GM21447 (cell line): ENCODE measurements at regions not wholly inside any gene's neighbourhood (a gene's known extent, or its start where the extent isn't known, plus 50 kb on each side); places are given as distances from the start of the nearest gene placed in this dataset.
"Not testable (repeated sequence)": the region's sequence is repeated elsewhere in the genome, so short reads cannot be mapped to it uniquely, and the experiment has no call there.

Experiments
- ATAC-seq: cut with Tn5 transposase; IDR thresholded peaks from one replicate; pipeline ENCODE4 v1.9.1; 2021; ENCODE audit not compliant: unreplicated experiment

DNA sequence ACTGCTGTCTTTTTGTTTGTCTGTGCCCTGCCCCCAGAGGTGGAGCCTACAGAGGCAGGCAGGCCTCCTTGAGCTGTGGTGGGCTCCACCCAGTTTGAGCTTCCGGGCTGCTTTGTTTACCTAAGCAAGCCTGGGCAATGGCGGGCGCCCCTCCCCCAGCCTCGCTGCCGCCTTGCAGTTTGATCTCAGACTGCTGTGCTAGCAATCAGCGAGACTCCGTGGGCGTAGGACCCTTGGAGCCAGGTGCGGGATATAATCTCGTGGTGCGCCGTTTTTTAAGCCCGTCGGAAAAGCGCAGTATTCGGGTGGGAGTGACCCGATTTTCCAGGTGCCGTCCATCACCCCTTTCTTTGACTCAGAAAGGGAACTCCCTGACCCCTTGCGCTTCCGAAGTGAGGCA is 296.2 kb downstream of the TSN start:
- ATAC-seq, result not testable (repeated sequence)

DNA sequence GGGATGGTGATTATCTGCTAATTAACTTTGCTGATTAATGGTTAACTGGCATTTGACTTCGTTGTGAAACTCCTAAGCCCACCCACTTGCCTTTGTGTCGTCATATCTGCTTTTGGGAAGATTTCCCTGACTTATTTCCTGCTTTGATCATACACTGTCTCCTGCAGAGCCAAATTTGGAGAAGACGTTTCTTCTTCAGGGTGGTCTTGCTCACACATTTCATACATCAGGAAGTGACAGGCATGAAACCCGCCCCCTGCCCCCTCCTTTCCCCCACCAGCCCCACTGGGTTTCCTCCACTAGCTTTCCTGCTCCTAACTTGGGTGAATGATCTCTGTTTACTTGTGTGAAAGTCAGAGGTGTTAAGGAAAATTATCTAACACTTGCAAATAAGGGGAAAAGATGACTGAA is 300.1 kb downstream of the TSN start:
- ATAC-seq, result no peak

DNA sequence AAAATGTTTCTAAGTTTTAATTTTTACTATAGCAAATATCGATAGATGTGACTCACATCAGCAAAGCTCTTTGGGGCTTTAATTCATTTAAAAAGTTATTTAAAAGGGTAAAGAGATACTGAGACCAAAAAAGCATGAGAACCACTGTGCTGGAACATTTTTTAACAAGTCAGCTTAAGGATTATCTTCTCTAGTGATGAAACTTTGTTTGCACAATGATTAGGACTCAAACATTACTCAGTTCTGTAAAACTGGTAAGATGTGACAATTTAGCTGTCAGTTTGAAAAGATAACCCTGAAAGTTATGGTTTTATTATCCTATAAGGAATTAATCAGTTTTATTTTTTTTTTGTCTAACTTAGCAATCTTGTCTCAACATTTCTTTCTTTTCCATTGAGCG is 301.4 kb downstream of the TSN start:
- ATAC-seq, result no peak

DNA sequence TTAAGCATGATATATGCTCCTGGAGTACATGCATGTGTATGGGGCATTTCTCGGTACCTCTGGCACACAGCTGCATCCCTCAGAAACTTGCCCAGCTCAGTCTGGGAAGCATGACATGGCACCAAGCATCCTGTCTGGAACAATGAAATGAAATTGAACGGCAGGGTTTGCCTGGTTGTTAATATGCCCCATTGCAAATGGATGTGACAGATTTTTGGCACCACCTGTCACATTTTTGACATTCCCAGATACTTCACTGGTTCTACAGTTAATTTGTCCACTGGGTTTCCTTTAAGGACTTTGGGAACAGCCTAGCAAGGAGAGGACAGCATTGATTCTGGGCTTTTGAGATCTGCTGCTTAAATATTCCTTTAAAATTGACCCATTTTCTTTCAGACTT is 305.8 kb downstream of the TSN start:
- ATAC-seq, result no peak

DNA sequence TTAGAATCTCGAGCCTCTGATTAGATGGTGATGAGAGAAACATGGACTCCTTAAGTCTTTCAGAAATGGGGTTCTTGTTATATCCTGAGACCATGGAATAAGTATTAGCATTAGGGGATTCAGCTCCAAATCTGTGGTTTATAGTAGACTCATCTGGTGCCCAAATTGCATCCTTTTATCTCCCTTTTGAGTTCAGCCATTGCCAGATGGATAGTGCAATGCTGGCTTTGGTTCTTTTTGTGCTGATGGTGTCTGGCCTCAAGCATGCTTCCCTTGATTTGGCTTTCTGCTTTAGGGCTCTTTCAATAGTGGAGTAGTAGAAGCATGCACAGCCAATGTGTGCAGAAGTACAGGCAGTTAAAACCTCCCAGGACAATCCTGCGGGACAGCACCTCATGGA is 306.4 kb downstream of the TSN start:
- ATAC-seq, result no peak

DNA sequence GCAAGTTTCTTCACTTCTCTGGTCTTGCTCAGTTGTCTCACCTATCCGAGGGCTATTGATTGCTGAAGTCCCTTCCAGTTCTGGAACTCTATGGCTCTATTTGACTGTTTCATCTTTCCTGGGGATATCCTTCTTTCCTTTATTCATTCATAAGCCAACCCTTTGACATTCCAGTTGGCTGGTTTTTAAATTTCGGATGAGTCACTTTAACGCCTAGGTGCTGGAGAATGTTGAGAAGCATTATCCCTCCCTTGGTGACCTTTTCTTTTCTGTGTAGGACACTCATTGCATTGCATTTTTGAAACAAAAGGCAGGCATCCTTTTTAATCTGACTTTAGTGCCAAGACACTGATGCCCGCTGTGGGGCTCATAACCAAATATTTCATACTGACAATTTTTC is 307.1 kb downstream of the TSN start:
- no peak for ATAC-seq

DNA sequence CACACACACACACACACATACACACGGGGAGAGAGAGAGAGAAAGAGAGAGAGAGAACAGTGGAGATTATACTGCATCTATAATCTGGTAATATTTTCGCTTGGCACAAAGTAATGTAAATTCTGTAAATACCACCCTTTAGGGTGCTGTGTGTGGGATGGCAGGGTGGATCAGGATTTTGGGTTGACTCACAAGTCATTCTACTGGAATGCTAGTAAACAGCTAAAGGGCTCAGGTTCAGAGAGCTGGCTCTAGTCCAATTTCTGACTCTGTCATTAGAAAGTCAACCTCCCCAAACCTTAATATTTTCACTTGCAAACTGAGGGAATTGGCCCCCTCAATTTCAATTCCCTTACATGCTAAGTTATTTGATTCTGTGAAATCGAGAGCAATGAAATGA is 308.3 kb downstream of the TSN start:
- no peak for ATAC-seq

DNA sequence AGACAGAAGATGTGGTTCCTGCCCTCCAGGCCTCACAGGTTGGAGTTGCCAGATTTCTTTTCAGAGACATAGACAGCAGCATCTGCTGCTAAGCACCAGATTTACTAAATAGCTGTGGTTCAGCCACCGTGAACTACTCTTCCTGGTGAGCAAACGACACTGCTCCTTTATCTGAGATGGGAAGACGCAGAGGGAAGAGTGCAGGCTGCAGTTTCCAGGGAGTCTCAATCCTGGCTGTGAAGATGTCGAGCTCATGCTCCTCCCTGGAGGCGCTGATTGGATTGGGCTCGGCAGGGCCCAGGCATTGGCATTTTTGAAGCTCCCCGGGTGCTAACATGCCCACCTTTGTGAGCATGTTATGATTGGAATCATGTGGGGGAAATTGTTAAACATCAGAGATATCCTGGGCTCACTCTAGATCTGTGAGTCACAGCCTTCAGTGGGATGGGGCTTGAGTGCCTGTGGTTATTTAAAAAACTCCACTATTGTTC is 314.8 kb downstream of the TSN start:
- ATAC-seq, result no peak

DNA sequence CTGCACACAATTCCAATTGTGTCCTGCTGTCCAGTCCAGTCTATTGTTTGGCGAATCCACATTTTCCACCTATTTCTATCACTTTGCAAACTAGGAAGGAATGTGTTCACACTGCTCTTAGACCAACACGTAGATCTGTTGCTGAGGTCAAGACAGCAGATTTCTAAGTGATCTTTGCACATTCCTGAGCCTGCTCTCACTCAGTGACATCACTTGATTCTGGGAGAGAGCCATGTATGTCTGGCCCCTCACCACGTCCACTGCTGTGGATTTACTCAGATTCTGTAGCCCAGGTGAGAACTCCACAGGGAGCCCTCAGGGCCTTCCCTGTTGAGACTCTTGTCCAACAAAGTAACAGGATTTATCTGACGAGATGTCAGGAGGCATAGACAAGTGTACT is 317.2 kb downstream of the TSN start:
- ATAC-seq, result no peak

DNA sequence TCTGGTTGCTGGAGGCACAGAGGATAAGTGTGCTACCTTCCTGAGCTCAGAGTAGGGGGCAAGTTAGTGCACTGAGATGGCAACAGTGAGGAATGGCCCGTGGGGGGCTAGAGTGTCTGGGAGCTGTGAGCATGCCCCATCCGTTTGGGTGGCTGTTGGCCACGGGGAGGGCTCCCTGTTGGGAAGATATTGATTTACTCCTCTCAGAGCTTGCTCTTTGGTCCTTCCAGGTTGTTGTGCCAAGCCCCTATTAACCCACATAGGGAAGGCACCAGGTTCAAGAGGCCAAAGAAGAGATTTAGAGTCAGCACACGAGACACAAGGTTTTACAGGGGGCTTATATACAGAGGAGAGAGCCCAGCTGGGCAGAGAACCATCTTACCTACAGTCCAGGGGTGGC is 318.8 kb downstream of the TSN start:
- ATAC-seq, result no peak

DNA sequence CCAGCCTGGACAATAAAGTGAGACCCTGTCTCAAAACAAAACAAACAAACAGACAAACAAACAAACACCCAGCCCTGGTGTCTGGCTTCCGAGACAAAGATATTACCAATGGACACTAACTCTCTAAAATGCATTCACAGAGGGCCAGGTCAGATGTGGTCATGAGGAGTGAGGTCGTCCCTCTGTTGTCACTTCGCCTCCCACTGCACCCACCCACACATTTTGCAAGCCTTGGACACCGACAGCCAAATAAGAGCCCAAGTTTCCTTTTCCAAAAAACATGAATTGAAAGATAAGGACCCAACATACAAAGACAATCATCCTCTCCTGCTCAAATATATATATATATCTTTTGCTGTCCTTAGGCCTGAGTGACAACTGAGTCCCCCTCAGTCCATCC is 319.9 kb downstream of the TSN start:
- no peak for ATAC-seq

DNA sequence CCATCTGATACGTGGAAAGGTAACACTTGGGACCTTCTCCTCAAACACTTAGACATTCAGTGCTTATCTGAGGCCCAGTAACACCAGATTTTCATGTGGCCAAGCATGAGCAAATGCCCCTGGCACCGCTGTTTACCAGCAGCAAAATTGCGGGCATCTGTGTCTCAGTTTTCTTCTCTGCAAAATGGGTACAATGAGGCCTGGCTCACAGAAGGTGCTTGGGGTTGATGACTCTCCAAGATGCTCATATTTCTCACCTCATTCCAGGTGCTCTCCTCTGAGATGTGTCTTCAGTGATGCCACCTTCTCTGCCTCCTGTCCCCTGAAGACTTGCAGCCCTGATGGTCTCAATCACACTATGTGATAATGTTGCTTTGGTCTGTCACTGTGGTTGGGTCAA is 321.7 kb downstream of the TSN start:
- ATAC-seq, result no peak

DNA sequence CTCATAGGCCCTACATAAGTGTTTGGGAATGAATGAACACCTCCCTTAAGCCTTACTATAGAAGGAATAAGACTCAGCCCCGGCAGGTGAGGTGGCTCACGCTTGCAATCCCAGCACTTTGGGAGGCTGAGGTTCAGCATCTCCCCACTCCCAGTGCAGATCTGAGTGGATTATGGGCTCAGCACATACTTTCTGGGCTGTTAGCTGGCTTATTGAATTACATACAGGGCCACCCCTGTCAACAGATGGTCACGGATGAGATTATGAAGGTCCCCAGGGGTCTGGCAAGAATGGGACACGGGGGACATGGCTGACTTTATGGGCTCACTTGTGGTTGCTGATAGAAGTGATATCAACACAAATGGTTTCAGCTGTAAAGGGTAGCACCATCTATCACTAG is 322.3 kb downstream of the TSN start:
- no peak for ATAC-seq

DNA sequence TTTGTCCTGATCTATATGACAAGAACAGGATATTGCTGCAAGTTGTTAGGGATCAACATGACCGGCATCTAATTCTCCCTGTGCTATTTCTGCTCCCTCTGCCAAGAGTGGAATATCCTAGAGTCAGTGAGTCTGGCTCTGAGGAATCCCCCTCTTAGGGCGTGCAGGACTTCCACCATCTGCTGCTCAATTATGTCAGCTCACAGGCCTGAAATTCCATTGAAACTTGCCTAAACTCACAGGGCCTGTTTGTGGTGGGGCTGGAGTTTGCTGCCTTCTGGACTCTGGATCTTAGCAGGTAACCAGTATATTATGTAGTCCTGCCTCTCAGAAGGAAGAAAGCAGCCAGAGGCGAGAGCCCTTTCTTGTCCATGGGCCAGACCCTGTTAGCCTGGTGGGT is 323.0 kb downstream of the TSN start:
- no peak for ATAC-seq

DNA sequence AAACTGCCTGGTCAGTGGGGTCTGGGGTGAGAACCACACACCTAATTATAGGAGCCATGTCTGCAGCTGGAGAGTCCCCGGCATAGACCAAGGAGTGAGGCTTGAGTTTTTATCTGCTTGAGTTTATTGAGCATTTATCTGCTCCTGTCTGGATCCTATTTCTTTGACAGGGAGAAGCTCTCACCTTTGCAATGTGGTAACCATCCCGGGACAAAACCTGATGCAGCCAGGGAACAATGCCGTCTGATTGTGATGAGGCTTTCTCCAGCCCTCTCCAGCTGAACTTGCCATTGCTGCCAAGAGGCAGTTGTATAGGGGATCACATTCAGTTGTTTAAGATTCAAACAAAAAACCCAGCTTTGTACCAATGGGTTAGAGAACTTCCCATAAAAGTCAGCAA is 324.4 kb downstream of the TSN start:
- no peak for ATAC-seq

DNA sequence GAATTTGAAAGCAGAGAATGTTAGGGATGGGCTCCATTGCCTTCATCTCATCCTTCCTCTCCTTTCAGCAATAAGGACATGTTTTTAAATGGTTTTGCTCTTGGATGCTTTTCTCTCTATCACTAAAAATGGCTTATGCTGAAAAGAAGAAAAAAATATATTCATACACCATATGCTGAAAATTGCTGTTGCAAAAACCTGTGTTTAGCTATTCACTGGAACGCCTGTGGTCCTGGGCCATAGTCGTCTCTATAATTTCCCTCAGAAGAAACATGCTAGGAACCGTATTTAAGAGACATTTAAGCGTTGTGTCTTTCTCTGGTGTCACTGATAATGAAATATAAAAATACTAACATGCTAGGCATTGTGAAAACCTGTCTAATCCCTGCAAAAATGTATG is 324.9 kb downstream of the TSN start:
- ATAC-seq, result no peak

DNA sequence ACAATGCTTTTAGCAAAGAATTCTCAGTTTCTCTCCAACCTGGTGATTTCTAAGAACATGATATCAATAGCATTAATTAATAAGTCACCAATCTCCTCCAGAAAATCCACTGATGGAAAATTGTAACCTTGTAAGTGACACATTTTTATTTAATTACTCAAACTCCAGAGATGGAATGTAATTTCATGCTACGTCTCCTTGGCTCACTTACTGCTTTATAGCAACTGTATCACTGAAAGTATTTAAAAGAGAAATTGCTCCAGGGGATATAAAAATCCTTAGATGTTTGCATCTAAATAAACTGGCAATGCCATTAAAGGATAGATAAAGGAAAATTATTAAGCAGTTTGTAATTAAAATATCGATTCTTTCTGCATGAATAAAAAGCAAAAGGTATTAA is 325.4 kb downstream of the TSN start:
- no peak for ATAC-seq

DNA sequence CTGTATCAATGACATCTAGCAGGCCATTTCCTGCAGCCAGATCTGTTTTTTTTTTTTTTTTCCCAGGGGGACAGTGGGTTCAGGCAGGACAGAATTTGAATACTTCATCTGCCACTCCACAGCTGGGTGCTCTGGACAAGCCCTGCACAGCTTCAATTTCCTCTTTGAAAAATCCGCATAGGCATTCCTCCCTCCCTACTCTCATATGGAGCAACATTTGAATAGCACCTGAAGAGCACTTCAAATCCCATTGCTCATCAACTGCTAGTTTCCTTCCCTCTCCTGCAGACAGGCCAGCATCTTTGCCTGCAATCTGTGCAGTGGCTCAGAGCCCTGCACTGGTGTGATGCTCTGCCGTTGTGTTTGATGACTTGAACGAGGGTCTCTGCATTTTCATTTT is 326.3 kb downstream of the TSN start:
- no peak for ATAC-seq

DNA sequence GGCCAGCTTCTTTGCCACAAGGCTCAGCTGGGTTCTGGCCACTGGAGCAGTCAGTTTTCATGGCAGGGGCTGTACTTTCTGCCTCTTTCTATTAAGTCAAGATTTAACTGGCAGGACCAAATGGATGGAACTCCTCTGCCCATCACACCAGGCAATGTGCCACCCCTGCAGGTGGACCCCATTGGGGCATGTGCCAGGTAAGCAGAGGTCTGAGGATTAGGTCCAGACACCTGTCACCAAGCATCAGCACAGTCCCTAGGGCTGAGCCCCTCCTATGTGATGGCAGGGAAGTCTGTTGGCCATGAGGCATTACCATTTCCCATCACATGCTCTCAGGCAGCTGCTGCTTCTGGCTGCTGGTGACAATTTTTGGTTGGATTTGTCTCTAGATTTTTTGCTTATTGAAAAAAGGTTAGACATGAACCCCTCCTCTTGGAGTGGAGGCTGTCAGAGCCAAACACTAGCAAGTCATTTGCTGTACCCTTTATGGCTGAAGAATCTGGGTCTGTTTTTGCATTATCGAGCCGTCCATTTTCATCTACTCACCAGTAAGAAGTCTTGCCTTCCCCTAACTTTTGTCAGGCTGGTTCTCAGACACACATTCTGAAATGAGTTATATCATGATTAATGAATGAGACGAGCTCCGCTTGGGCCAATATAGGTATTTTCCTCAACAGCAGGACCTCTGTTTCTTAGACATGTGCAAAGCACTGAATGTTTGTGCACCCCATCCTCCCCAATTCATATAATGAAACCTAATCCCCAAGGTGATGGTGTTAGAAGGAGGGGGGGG is 328.0 kb downstream of the TSN start:
- no peak for ATAC-seq

DNA sequence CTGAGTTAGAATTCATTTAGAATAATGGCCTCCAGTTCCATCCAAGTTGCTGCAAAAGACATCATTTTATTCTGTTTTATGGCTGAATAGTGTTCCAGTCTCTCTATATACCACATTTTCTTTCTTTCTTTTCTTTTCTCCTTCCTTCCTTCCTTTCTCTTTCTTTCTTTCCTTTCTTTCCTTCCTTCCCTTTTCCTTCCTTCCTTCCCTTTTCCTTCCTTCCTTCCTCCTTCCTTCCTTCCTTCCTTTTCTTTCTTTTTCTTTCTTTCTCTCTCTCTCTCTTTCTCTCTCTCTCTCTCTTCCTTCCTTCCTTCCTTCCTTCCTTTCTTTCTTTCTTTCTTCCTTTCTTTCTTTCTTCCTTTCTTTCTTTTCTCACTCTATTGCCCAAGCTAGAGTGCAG is 330.2 kb downstream of the TSN start:
- not testable (repeated sequence) for ATAC-seq

DNA sequence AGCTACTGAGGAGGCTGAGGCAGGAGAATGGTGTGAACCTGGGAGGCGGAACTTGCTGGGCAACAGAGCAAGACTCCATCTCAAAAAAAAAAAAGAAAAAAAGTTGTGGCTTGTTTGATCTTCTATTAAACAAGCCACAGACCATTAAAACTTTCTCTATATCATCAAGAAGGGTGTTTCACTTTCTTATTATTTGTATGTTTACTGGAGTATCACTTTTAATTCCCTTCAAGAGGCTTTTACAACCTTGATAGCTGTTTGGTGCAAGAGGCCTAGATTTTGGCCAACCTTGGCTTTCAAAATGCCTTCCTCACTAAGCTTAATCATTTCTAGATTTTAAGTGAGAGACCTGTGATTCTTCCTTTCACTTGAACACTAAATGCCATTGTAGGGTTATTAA is 339.1 kb downstream of the TSN start:
- no peak for ATAC-seq

DNA sequence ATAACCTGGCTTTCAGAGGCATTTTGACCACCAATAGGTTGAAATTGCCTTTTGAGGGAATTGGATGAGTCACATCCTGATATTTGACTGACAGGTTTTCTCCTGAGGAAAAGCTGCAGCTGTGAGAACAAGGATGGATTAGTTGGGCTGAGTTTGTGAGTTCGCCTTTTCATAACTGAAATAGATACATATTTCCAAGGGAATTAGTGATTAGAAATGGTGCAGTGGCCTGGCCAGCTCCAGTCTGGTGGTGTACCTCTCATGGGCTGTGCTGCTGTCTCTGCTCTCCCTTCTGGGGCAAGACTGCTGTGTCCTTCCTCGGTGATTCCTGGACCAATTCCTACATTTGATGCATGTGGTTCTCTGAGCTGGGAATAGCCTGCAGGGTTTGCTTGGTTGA is 341.3 kb downstream of the TSN start:
- ATAC-seq, result no peak

DNA sequence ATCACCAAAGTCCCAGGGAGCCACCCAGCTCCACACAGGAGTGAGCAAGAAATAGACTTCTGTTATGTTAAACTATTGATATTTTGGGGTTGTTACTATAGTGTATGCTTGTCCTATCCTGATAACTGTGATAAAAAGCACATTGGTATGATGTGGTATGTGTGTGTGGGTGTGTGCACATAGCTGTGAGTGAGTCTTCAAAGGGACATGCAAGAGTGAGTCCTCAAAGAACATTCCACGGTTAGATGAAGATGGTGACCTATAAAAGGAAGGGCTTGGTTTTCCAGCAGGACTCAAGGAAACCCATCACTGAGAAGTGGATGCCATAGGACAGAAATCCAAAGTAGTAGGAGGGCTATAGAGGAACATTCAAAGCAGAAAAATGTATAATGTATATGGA is 342.9 kb downstream of the TSN start:
- no peak for ATAC-seq
